ENCODE measurements at regions not wholly inside any gene's neighbourhood (a gene's known extent, or its start where the extent isn't known, plus 50 kb on each side); places are given as distances from the start of the nearest gene placed in this dataset.

DNA sequence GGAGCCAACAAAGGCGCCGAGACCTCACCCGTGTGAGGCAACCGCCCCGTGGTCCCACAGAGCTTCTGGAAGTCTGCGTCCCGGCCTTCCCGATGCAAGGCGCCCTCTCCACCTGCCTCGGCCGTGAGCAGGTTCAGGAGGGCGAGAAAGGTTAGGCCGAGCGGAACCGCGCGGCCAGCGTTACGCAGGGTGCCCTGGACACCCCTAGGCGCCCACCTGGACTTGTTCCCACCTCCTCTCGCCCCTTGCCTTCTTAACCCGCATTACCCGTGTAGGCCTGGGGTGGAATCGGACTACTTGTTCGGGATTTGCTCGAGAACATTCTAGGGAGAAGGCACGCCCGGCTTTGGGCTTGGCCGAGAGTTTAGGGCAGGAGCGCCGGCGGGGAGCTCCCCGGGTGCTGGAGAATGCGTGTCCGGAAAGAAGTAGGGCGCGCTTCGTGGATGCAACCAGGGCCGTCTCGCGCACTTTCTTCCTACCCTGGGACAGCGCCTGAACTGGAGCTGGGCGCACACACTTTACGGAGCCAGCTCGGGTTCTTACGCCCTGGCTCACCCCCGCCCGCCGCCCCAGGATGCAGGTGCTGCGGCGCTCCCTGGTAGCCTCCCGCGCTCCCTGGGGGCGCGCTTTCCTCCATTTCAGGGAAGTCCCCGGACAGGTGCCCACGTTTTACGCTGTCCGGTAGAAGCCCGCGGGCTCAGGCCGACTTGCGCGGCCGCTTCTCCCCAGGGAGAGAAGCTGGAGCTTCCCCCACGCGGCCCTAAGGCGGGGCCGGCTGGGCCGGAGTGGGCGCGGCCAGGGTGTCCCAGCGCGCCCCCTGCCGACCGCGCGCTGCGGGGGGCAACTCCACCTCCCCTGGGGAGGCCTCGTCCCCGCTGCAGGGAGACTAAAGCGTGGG lies 74.5 kb downstream of the INSIG1 start:
- DNase-seq (ENCODE audit: insufficient read length), result peak; percentile 52
- TF ChIP-seq POLR2A (IDR thresholded peaks at IDR 0.05; ENCODE audit: low read depth, low read length), result no peak
- TF ChIP-seq TAF1 (IDR thresholded peaks at IDR 0.05; ENCODE audit: borderline replicate concordance, low read depth, low read length), result no peak
- TF ChIP-seq POLR2AphosphoS5 (IDR thresholded peaks at IDR 0.05; ENCODE audit: low read depth, low read length), result no peak
- FAIRE-seq, result no peak

DNA sequence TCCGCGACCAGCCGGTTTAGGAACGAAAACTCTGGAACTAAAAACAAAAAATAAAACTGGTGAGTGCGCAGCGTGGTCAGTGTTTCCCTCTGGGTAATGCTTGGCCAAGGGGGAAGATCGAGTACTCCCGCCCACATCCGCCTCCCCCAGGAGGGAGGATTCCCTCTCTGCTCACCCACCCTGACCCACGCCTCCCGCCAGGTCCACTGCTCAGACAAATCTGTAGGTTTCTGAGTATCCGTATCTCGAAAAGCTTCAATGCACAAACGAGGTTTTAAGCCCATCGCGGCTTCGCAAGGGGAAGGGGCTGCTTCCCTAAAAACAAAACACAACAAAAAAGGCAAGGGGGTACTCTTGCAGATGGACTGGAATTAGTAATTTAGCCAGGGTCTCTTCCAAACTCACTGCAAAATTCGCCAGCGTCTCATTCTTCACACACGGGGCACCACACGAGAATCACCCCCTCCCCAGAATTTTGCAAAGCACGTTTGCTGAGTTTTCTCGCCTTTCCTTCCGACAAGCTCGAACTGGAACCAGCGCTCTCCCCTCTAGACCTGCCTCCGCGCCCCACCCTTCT lies 75.2 kb downstream of the INSIG1 start:
- TF ChIP-seq TAF1 (IDR thresholded peaks at IDR 0.05; ENCODE audit: borderline replicate concordance, low read depth, low read length), result no peak
- TF ChIP-seq POLR2AphosphoS5 (IDR thresholded peaks at IDR 0.05; ENCODE audit: low read depth, low read length), result no peak
- no peak for FAIRE-seq
- no peak for DNase-seq (ENCODE audit: insufficient read length)

DNA sequence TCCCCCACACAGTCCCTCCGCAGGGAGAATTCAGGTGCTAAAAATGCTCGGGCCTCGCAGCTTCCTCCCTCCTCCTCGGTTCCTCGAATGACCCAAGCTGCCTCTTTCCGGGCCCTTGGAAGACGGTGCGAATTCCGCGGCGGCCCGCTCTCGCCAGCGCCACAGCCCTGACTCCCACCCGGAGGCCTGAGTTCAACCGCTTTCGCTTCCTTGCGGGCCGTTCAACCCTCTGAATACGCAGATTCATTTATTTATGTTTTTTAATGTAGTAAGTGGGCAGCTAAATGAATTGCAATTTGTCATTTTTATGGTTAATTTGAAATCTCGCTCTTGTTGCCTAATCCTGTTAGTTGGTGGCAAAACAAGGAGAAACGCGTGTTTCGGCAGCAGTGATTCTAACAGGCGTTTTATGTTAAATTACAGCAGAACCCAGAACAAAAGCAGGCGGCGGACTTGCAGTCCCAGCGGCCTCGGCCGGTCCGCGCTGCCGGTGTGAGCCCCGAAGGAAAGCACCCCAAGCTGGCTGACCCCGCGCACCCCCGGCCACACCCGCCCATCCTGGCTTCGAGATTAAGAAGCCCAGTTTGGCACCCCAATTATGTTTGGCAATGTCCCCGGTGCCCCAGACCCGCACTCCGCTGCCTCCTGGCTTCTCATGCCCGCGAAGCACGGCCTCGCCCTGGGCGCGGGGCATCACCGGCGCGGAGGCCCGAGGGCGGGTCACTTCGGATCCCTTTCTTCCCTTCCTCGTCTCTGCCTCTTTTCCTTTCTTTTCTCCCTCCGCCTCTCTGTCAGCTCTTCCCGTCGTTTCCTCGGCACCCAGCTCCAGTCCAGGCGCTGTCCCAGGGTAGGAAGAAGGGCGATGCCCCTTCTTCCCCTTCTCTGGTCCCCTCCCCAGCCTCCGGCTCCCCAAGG lies 75.9 kb downstream of the INSIG1 start:
- FAIRE-seq, result no peak
- DNase-seq (ENCODE audit: insufficient read length), result no peak
- TF ChIP-seq POLR2A (IDR thresholded peaks at IDR 0.05; ENCODE audit: low read depth, low read length), result no peak
- no peak for TF ChIP-seq POLR2AphosphoS5 (IDR thresholded peaks at IDR 0.05; ENCODE audit: low read depth, low read length)
- TF ChIP-seq TAF1 (IDR thresholded peaks at IDR 0.05; ENCODE audit: borderline replicate concordance, low read depth, low read length), result no peak

DNA sequence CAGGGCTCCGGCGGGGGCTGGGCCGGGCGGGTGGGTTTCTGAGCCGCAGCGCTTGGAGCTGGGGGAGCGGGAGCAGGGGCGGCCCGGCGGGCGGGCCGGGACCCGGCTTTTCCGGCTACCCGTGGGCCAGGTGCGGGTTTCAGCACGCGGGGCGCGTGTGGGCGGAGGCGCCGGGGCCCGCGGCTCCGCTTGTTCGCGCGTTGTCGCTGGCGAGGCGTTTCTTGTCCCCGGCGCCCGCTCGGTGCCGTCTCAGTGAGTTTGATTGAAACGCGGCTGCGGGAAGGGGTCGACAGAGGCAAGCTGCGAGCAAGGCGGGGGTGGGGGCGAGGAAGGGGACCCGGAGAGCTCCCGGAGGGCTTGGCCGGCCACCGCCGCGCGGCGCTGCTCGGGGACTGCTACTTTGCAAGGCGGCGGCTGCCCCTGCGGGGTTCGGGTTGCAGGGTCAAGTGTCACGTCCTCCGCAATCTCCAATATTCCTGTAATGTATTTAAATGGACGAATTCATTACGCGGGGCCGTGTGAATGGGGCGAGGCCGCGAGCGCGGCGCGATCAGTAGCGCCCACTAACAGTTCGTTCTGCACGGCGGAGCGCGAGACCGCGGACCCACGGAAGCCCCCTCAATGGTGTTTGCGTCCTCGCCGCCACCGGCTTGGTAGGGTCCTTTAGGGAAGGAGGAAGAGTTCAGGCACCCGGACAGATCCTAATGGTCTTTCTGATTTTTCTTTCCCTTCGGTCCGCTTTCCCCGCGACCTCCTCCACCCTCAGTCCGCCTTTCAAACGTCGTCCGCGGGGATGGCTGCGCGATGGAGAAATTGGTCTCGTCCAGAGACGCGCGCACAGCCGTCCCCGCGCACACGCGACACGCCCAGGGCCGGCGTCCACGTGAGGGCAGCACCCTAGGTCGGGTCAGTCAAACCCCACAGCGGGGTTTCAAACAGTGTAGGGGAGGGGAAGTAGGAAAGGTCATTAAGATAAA lies 76.9 kb downstream of the INSIG1 start:
- DNase-seq (ENCODE audit: insufficient read length) (no peak), FAIRE-seq (no peak)
- no peak for TF ChIP-seq POLR2A (IDR thresholded peaks at IDR 0.05; ENCODE audit: low read depth, low read length)
- no peak for TF ChIP-seq TAF1 (IDR thresholded peaks at IDR 0.05; ENCODE audit: borderline replicate concordance, low read depth, low read length)
- TF ChIP-seq POLR2AphosphoS5 (IDR thresholded peaks at IDR 0.05; ENCODE audit: low read depth, low read length), result no peak

DNA sequence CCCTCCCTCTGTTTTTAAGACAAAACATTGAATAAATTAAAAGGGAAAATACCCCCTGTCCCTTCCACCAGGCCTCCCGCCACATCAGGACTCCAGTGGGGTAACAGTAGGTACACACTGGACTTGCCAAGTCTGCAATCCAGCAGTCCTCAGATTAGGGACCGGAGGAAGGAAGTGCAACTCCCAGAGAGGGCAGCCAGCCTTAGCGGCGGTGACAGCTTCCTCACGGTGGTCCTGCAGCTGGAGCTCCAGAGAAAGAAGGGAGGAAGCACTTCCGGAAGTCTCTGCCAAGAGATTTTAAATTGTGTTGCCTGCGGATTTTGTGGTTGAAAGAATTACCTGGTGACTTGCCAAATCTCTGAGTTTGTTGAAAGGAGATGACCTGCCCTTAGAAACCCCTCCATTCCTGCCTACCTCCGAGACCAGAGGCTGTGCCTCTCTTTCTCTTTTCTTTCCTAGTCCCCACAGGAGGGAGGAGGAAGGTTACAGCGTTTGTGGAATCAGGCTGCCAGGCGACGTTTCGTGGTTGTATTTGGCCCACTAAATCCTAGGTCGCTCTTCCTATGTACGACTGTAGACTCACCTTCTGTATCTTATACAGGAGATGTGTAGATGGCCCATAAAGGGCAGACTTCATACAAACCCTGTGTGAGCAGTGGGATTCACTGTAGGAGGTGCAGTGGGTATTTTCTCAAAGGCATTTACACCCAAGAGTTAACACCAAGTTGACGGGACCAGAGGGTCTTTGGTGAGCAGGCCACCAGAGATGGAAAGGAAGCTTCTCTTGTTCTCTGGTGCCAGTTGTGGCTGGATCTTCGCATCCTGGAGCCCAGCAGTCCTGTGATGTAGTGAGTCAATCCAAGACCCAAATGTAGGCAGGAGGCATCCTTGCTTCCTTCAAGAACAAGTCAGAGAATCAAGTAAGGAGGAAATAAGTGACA lies 77.9 kb downstream of the INSIG1 start:
- TF ChIP-seq POLR2AphosphoS5 (IDR thresholded peaks at IDR 0.05; ENCODE audit: low read depth, low read length) (no peak), POLR2A (IDR thresholded peaks at IDR 0.05; ENCODE audit: low read depth, low read length) (no peak), TAF1 (IDR thresholded peaks at IDR 0.05; ENCODE audit: borderline replicate concordance, low read depth, low read length) (no peak)
- no peak for FAIRE-seq
- no peak for DNase-seq (ENCODE audit: insufficient read length)

DNA sequence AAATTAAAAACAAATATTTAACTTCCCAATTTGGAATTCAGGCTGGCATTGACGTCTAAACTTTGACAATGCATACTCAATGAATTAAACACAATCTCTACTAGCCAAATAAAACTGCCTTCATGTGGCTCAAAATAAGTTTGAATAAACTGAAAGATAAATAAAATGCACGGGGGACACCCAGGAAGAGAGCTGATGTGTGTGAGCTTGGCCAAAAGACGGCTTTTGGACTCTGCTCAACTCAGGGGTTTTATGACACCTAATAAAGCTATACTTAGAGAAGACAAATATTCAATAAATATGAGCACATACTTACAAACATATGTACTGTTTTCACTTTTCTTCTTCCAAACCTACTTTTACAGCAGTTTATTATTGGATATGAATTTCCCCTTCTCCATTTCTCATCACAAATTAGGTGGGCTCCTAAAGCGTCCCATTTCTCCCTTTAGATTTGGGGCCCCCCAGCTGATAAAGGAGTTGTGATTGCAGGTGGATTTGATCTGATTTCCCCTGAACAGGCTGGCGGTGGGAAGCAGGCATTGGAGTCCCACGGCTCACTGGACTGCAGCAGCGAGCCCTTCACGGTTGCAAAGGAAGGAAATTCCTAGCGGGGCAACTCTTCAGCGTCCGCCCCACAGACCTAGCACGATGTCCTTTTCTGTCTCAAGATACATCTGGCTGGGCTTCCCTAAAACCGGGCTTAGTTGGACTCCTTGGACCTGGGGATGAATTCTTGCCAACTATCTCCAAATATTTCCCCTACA lies 79.6 kb downstream of the INSIG1 start:
- no peak for TF ChIP-seq POLR2A (IDR thresholded peaks at IDR 0.05; ENCODE audit: low read depth, low read length)
- TF ChIP-seq TAF1 (IDR thresholded peaks at IDR 0.05; ENCODE audit: borderline replicate concordance, low read depth, low read length), result no peak
- FAIRE-seq (no peak), DNase-seq (ENCODE audit: insufficient read length) (no peak)

DNA sequence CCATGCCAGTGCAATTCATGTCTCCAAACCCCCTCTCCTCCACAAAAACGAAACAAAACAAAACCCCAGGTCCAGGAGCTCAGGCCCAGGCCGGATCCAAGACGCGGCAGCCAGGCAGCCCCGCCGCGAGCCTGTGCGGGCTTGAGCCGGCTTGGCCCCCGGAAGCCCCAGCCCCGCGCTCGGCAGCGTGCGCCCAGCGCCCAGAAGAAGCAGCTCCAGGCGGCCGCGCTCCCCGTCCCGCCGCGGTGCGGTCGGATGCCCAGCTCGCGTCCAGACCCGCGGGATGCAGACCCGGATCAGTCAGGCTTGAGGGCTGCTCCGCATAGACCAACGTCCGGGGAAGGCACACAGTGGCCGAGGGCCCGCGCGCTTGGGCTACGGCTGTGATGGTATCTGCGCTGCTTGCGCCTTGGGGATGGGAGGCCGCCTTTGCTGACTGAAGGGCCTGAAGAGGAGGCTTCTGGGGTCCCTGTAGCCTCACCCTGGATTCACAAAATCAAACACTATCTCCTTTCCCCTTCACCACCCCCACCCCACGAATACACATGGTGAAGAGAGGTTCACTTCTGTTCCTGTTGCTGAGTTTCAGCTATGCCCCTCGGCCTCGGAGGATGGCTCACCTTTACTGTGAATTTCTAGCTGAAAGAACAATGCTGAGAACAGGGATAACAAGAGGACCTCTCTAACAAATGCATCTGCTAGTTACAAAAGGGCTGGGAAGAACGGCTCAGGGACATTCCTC lies 79.9 kb upstream of the EN2 start:
- no peak for TF ChIP-seq POLR2AphosphoS5 (IDR thresholded peaks at IDR 0.05; ENCODE audit: low read depth, low read length)
- TF ChIP-seq POLR2A (IDR thresholded peaks at IDR 0.05; ENCODE audit: low read depth, low read length), result no peak
- TF ChIP-seq TAF1 (IDR thresholded peaks at IDR 0.05; ENCODE audit: borderline replicate concordance, low read depth, low read length), result no peak
- no peak for DNase-seq (ENCODE audit: insufficient read length)
- no peak for FAIRE-seq

DNA sequence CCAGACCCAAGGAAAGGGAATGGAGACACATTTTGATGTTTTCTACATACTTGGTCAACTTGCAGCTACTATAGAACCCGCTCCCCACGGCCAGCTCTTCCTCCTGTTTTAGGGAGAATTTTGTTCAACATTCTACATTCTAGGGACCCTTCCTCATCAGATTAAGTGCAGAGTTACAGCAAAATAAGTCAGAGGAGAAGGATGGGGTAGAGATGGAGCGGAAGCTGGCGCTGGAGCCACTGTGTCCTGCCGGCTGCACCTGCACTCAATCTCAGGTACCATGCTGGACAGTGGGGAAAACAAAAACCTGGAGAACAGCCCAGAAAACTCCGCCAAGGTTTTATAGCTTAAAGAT lies 79.4 kb upstream of the EN2 start:
- no peak for DNase-seq (ENCODE audit: insufficient read length)
- TF ChIP-seq POLR2AphosphoS5 (IDR thresholded peaks at IDR 0.05; ENCODE audit: low read depth, low read length) (no peak), POLR2A (IDR thresholded peaks at IDR 0.05; ENCODE audit: low read depth, low read length) (no peak), TAF1 (IDR thresholded peaks at IDR 0.05; ENCODE audit: borderline replicate concordance, low read depth, low read length) (no peak)

More for the DNA sequence above, 79.4 kb upstream of the EN2 start:
- FAIRE-seq, result no peak

Measured in GM12892 (cell line).